ENCODE measurements at regions not wholly inside any gene's neighbourhood (a gene's known extent, or its start where the extent isn't known, plus 50 kb on each side); places are given as distances from the start of the nearest gene placed in this dataset.
"Not testable (repeated sequence)": the region's sequence is repeated elsewhere in the genome, so short reads cannot be mapped to it uniquely, and the experiment has no call there.

- no peak for DNase-seq
- Mint-ChIP-seq H3K27ac (ENCODE audit: unreplicated experiment) (no peak overlapping the region), H3K36me3 (ENCODE audit: insufficient read depth, unreplicated experiment) (no peaks in the 10 kb centered on the region), H3K9me3 (ENCODE audit: unreplicated experiment) (peaks cover 10% of the 10 kb centered on the region), H3K27me3 (ENCODE audit: insufficient read depth, unreplicated experiment) (peaks cover 14% of the 10 kb centered on the region), H3K4me3 (ENCODE audit: unreplicated experiment) (no peak overlapping the region), H3K4me1 (ENCODE audit: low read depth, unreplicated experiment) (no peaks in the 10 kb centered on the region)
- Histone ChIP-seq H3K9me3 (no peaks in the 10 kb centered on the region; the same call in 1 of the 2 replicates), H3K4me3 (ENCODE audit: low read depth, low read length) (no peak overlapping the region), H3K27me3 (replicated peaks; ENCODE audit: control insufficient read depth, insufficient read depth, low read length) (no peaks in the 10 kb centered on the region), H3K36me3 (ENCODE audit: control insufficient read depth, insufficient read depth, low read length) (no peaks in the 10 kb centered on the region), H3K4me1 (no peaks in the 10 kb centered on the region)
- no TSS peak for BruUV-seq (replicated peaks)
- intact Hi-C loops (cut with micrococcal nuclease; ENCODE audit: unreplicated experiment): no loop called here
- CTCF ChIA-PET: no interaction called here
- no peak for TF ChIP-seq CTCF (IDR thresholded peaks at IDR 0.05; ENCODE audit: insufficient read depth in 1 of 2, low read depth in 1 of 2, low read length in 1 of 2, severe bottlenecking in 1 of 2, unreplicated experiment in 1 of 2)
- POLR2A ChIA-PET: no interaction called here
Measured at GRCh38 chr10:23505797-23506465, 67.1 kb downstream of the OTUD1 start.

GRCh38 chr10:23512355-23513058 lies 73.6 kb downstream of the OTUD1 start:
- no TSS peak for BruUV-seq (replicated peaks)
- CTCF ChIA-PET: no interaction called here
- no peaks in the 10 kb centered on the region for H3K4me1 ChIP-seq
- H3K9me3 ChIP-seq: peaks cover 6% of the 10 kb centered on the region; the same call in 1 of the 2 replicates
- Mint-ChIP-seq H3K27ac (ENCODE audit: unreplicated experiment) (no peak overlapping the region), H3K9me3 (ENCODE audit: unreplicated experiment) (peaks cover 10% of the 10 kb centered on the region), H3K27me3 (ENCODE audit: insufficient read depth, unreplicated experiment) (peaks cover 9% of the 10 kb centered on the region), H3K4me3 (ENCODE audit: unreplicated experiment) (no peak overlapping the region), H3K4me1 (ENCODE audit: low read depth, unreplicated experiment) (no peaks in the 10 kb centered on the region), H3K36me3 (ENCODE audit: insufficient read depth, unreplicated experiment) (no peaks in the 10 kb centered on the region)
- no peak overlapping the region for H3K4me3 ChIP-seq (ENCODE audit: low read depth, low read length)
- no peak for DNase-seq
- intact Hi-C loops (cut with micrococcal nuclease; ENCODE audit: unreplicated experiment): no loop called here
- no peak for TF ChIP-seq CTCF (IDR thresholded peaks at IDR 0.05; ENCODE audit: insufficient read depth in 1 of 2, low read depth in 1 of 2, low read length in 1 of 2, severe bottlenecking in 1 of 2, unreplicated experiment in 1 of 2)
- POLR2A ChIA-PET: no interaction called here
- H3K27me3 ChIP-seq (replicated peaks; ENCODE audit: control insufficient read depth, insufficient read depth, low read length): no peaks in the 10 kb centered on the region; the same call in 1 of the 2 replicates
- 0 out of 2 replicates have a peak, but pooled peaks cover 1% of the 10 kb centered on the region for H3K36me3 ChIP-seq (ENCODE audit: control insufficient read depth, insufficient read depth, low read length)

GRCh38 chr10:23513621-23514020 lies 74.7 kb downstream of the OTUD1 start:
- H3K9me3 ChIP-seq; H3K4me1 Mint-ChIP-seq (ENCODE audit: low read depth, unreplicated experiment); intact Hi-C loops (cut with micrococcal nuclease; ENCODE audit: unreplicated experiment); H3K4me3 Mint-ChIP-seq (ENCODE audit: unreplicated experiment); H3K36me3 Mint-ChIP-seq (ENCODE audit: insufficient read depth, unreplicated experiment); H3K27ac Mint-ChIP-seq (ENCODE audit: unreplicated experiment); H3K36me3 ChIP-seq (ENCODE audit: control insufficient read depth, insufficient read depth, low read length); H3K9me3 Mint-ChIP-seq (ENCODE audit: unreplicated experiment); H3K27me3 ChIP-seq (replicated peaks; ENCODE audit: control insufficient read depth, insufficient read depth, low read length); POLR2A ChIA-PET; CTCF ChIA-PET; DNase-seq; H3K4me1 ChIP-seq; BruUV-seq (replicated peaks); H3K4me3 ChIP-seq (ENCODE audit: low read depth, low read length): not testable (repeated sequence)
- peaks cover 12% of the 10 kb centered on the region for H3K27me3 Mint-ChIP-seq (ENCODE audit: insufficient read depth, unreplicated experiment)

Measured in Caco-2 (cell line).